Fibroblast of peridontal ligament (primary cell): ENCODE measurements at regions not wholly inside any gene's neighbourhood (a gene's known extent, or its start where the extent isn't known, plus 50 kb on each side); places are given as distances from the start of the nearest gene placed in this dataset.
"Not testable (repeated sequence)": the region's sequence is repeated elsewhere in the genome, so short reads cannot be mapped to it uniquely, and the experiment has no call there.

Experiments
- DNase-seq: peaks from one replicate; pipeline ENCODE4 v3.0.0-alpha.2; 2010; ENCODE audit errors: extremely low read depth

DNA sequence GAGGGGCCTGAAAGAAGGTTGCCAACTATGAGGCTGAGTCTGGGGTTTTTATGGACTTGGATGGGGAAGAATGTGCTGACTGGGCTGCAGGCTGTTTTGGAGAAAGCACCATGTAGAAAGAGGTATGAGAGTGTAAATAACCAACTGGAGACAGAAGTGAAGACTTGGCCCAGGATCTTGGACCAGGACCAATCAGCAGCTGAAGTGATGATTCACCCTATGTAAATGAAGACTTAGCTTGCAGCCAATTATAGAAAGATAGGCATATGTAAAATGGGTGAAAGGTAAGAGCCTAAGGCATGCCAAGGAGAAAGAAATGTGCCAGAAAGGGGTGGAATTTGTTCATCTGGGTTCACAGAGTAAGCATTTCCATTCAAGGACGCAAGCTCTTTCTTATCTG is 856.7 kb upstream of the PRKX start:
- no peak for DNase-seq

DNA sequence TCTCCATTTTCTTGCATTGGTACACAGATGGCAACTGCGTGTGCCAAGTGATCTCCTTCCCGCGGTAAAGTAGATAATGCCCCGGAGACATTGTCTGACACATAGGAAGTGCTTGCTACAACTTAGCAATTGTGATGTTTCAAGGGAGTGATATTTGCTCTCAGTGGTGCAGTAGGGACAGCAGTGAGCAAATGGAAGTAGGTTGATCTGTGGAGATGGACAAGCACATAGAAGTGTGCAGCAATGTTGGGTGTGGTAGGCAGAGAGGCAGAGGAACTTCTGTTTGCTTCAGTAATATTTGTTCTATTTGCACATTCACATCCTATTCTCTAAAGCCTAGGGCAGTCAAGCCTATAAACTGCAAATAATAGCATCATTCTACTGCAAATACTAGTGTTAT is 846.7 kb upstream of the PRKX start:
- no peak for DNase-seq

DNA sequence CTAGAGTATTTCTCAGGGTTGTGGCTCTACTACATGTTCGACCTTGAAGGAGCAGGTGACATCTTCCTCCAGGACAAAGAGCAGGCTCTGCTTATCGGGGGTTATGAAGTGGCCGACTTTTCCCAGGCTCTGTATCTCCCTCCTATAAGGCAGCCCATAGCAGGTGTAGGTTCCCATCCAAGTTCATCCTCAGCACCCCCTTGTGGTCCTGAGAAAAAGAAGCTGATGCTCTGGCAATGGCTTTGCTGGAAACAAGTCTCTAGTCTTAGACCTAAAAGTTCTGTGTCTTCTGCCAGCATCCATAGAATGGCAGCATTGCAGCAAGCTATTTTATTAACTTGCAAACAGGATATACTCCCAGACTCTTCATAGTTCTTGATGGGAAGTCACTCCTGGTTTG is 836.6 kb upstream of the PRKX start:
- no peak for DNase-seq

DNA sequence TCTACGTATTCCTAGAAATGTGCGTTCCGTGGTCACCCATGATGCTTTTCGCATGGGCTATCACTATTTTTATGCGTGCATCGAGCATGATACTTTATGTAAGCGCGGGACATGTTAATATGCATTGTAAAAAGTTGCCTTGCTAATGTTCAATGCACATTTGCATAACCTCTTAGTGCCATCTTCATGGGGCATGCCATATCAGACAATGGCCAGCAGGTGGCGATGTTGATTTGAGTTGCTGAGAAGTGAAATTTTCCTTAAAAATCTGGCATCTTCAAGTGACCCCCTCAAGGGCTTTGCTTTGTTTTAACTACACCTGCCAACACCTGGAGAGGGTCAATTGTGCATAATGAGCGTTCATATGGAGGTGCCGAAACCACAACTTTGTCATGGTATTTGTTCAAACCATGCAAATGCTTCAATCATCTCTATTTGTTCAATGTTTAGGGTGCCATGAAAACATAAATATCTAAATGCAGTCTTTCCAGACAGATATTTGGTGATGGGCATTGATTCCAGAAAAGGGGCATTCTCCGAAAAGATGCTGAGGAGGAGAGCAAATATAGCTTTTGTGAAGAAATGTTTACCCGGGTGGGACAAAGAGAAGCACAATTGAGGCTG is 833.9 kb upstream of the PRKX start:
- DNase-seq, result peak; percentile 25

DNA sequence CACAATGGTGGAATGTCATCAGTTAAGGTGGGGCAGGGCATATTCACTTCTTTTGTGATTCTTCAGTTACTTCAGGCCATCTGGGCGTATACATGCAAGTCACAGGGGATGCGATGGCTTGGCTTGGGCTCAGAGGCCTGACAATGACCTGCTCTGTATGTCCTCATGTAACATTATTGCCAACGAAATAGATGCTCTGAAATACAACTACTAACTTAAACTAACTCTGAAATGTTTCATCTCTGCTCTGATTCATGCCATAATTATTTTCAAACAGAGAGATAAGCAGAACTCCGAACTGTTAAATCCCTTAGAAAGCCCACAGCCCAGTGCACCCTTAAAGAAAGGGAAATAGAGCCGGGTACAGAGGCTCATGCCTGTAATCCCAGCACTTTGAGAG is 832.7 kb upstream of the PRKX start:
- DNase-seq, result not testable (repeated sequence)

DNA sequence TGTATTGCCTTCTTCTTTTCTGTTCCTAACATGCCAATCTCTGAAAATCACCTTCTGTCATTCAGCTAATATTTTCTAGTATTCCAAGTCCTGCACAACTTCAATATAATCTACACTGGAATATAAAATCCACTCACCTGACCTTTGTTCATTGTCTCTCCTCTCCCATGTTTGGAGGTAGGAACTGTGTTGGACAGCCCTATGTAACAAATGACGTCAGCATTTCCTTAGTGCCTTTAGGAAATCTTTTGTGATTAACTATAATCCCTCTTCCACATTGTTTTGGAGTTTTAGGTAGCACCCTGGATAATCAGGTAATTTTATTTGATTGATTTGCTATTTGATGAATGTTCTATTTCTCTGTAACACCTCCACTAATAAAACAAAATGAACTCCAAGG is 814.8 kb upstream of the PRKX start:
- DNase-seq, result no peak

DNA sequence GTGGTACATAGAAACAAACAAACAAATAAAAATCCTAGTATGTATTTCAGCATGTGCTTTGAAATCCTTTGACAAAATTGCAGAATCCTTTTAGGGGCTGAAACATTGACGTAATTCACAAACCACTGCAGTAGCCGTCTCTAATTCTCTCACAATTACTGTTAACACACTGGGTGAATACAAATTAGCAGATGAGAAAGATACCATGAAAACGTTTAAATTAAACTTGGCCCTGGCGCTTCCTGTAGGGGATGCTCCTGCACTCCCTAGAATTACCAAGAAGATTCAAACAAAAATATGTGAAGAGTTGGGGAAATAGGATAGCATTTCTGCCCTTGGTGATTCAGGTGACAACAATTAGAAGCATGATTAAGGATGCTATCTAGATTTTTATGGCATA is 772.5 kb upstream of the PRKX start:
- no peak for DNase-seq

DNA sequence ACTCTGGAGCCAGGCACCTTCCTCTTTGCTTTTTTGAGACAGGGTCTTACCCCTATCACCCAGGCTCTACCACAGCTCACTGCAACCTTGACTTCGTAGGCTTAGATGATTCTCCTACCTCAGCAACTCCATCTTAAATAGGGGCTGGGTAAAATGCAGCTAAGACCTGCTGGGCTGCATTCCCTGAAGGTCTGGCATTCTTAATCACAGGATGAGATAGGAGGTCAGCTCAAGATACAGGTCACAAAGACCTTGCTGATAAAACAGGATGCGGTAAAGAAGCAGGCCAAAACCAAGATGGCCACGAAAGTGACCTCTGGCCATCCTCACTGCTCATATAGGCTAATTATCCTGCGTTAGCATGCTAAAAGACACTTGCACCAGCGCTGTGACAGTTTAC is 770.8 kb upstream of the PRKX start:
- DNase-seq, result no peak

DNA sequence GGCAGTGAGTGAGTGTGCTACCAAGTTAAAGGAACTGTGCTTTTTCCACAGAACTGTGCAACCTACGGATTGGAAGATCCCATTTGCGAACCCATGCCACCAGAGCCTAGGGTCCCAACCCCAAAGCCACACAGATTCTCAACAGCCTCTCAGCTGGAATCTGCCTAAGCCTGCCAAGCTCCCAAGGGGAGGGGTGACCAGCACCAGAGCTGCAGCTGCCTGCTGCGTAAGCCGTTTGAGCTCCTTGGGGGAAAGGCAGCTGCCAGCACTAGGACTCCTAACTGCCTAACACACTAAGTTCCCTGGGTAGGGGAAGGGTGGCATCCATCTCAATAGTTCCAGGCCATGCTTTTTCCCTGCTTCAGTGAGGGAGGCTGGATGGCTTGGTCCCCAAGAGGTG is 738.1 kb upstream of the PRKX start:
- DNase-seq, result no peak

DNA sequence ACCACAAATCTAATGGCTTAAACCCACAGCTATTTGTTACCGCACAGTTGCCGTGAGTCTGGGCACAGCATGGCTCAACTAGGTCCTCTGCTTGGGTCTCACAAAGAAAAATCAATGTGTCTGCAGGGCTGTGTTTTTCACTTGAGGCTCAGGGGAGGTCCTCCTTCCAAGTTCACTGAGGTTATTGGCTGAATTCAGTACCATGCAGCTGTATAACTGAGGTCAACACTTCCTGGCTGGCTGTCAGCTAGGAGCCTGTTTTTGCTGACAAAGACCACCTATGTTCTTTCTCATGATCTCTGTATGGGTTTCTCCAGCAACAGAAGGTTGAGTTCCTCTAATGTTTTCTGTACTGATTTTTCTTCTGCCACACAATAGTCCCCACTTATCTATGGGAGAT is 736.7 kb upstream of the PRKX start:
- no peak for DNase-seq

DNA sequence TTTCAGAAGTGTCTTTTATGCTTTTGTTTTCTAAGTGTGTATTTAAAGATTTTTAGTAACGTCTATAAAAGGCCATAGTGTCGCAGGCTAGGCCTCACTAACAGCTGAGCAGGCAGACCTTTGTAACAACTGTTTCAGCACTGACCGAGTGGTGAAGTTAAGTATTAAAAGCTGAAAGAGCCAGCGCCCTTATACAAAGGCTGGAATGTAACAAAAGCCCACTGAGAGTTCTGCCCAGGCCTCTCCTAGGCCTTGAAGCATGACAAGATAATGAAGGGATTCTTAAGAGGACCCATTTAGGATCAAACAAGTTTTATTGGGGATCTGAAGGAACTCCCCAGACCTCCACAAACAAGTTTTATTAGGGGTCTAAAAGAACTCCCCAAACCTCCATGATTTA is 722.5 kb upstream of the PRKX start:
- no peak for DNase-seq

DNA sequence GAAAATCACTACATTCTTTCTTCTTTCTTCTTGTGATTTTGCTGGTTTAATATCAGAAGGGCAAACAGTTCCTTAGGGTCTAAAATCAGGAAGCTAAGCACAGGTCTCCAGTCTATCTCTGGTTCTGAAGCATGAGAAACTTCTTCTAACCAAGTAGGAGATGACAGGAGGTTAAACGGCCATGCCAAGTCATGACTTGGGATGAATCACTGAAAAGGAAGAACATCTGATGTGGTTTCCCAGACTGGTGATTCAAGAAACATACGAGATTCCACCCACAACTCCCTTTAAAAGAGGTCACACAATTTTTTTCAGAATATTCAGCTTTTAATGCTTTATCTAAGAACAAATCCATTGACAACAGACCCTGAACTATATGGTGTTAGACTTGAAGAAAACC is 684.0 kb upstream of the PRKX start:
- DNase-seq, result no peak

DNA sequence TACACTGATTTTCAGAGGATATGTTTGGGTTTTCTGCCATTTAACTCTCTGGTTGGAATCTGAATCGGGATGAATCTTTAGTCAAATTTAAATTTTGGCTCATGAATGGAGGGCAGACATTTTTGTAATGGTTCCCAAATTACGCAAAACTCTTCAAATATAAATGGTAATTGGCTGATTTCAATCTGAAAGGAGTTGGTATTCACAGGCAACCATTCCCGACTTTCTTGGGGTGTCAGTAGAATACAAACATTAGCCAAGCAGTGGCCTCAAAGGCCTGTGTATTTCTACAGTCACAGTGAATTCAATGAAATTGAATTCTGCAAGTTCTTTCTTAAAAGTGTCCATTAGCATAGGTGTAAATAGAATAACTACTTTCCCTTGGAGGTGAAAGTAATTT is 668.8 kb upstream of the PRKX start:
- DNase-seq, result no peak

DNA sequence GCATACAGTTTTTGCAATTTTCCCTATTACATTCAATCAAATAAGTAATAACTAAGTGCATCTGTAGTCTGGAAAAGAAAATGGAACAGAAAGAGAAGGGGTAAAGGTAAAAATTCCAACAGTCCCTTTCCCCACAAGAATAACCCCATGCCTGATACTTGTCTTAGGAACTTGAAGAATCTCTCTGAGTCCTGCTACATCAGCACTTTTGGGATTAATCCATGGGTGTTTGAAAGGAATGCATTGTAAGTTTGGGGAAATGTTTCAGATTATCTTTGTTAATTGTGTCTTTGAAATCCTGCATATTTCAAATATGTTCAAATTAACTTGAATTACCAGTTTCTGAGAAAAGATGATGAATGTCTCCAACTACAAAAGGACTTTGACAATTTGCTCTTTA is 667.3 kb upstream of the PRKX start:
- no peak for DNase-seq

DNA sequence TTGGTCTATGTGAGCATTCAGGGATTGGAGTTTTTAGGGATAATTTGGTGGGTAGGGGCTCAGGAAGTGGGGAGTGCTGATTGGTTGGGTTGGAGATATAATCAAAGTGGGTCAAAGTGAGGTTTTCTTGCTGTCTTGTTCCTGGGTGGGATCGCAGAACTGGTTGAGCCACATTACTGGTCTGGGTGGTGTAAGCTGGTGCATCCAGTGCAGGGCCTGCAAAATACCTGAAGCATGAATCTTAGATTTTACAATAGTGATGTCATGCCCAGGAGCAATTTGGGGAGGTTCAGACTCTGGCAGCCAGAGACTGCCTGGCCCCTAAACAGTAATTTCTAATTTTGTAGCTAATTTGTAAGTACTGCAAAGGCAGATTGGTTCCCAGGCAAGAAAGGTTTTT is 665.6 kb upstream of the PRKX start:
- DNase-seq, result no peak

DNA sequence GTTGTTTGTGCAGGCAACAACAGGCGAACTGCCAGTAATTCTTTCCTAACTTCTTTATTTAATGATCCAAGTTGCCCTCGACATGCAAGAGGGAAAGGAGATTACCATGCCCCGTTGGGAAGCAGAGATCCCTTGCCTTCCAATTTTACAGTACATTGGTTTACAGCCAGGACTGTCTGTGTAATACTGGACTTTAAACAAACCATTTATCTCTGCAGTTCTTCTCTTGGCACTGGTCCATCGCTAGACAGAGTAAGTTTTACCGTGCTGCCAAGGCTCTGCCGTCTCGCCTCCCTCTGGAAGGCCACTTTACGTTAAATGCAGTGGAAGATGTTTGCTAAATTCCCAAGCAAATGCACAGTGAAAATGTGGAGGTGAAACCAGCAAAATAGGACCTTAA is 660.3 kb upstream of the PRKX start:
- no peak for DNase-seq

DNA sequence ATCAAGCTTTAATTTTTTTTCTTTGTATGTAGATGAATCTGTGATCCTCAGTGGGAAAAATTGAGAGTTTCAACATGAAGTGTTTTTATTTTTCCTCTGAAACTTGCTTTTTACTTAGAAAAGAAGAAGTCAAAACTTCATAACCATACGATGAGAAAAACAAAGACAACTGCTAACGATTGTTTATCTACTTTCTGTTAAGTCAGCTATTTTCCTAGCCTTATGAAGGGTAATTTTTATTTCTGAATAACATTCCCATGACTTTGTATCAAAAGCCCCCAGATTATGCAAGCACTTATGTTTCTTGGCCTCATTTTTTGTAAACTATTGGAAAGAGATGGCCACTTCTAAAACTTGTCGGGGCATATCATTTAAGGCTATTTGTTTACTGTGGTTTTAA is 645.1 kb upstream of the PRKX start:
- no peak for DNase-seq

DNA sequence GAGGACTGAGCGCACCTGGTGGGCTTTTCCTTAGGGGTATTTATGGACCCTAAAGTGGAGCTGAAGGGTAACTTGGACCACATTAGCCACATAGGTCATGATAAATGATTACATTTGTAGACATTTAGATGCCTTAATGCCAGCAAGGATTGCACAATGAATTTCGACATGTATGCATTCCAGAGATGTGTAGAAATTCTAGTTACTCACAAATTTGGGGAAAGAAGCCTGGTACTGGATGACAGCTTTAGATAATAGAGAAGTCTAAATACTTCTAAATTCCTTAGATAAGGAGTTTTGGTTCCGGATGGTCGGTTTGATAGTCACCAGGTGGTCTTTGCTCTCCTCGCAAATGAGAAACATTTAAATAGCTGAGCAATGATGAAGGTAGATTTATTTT is 609.5 kb upstream of the PRKX start:
- DNase-seq, result no peak

DNA sequence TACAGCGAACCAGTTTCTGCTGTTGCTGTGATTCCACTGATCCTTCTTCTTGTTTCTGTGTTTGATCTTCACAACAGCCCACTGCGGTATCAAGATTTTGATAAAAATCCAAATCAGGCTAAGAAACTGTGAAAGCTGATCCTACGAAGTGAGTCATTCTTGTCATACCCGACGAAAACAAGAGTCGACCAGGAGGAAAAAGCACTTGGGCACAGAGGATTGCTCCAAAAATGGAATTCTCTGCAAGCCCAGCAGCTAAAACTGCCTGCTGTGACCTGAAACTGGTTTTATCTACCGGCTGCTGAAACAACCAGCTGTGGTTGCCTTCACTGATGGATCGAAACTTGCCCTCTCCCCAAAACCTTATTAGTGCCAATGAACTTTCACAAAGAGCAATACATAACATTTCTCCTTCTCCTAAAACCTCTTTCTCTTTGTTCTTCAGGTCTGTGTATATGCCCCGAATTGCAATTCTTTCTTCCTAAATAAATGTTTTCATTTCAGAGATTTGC is 607.0 kb upstream of the PRKX start:
- no peak for DNase-seq

DNA sequence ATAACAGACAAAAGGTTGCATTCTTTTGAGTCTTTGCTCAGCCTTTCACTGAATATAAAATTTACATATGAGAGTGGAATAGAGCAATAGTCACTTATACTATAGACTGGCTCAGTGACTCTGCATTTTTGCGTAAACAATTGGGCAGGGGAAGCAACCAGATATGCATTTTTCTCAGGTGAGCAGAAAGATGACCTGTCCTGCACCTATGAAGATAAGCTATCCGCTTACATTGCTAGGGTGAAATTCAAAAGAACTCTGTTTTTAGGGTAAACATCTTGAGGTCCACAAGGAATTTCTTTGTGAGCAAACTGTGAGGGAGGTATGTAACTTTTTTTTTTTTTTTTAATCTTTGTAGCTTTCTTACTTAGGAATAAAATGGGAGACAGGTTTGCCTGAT is 602.4 kb upstream of the PRKX start:
- DNase-seq, result no peak

DNA sequence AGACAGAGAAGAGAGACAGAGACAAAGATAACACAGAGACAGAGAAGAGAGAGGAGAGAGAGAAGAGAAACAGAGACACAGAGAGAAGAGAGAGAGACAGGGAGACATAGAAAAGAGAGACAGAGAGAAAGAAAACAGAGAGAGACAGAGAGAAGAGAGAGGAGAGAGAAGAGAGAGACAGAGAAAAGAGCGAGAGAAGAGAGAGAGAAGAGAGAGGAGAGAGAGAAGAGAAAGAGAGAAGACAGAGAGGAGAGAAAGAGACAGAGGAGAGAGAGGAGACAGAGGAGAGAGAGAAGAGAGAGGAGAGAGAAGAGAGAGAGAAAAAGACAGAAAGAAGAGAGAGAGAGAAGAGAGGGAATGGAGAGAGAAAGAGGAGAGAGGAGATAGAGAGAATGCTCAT is 601.1 kb upstream of the PRKX start:
- DNase-seq, result no peak

DNA sequence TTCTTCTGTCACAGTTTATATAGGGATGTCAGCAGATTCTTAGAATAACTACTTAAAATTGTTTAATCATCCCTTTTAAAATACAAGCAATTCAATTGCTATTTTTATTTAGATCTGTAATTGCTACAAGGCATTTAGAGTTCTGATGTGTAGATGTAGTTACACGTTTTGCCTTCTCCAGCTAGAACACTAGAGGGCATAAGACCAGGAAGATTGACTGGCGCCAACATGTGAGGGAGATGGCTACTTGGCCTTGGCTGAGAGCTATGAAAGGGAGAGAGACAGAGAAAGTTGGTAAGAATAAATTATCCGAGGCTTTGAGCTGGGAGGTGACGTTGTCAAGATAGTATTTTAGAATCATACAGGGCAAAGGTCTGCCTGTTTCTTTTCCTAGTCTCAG is 563.7 kb upstream of the PRKX start:
- DNase-seq, result no peak

DNA sequence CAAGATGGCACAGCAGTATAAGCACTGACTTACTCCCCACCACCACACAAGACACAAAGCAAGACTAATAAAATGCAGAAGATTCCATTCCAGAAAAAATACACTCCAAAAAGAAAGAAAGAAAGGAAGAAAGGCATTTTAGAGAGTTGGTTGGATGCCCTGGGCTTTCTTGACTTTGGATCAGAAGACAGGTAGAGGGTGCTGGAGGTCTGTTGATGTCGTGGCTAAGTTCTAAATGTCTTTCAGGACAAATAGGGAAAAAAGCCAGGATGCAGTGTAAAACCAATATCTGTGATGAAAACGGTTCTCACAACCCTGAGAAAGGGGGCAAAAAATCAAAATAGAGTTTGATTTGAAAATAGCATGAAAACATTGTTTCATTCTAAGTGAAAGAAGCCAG is 555.2 kb upstream of the PRKX start:
- no peak for DNase-seq

DNA sequence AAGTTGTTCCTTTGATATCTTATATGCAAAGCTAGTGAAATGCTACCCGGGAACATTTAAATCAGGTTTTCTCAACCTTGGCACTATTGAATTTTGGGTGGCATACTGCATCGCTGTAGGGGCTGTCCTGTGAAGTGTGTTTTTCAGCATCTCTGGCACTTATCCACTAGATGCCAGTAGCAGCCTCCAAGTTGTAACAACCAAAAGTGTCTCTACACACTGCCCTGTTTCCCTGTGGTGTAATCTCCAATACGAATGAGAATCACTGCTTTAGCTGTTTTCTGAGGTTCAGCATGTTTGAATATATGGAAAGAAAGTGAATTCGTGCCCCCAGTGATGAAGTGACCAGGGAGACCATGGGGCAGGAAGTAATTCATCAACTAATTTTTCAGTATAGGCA is 551.6 kb upstream of the PRKX start:
- DNase-seq, result no peak
